NCI-H2196 treated with DMSO at 0.1 percent for 48 hours (cell line): ENCODE measurements at regions not wholly inside any gene's neighbourhood (a gene's known extent, or its start where the extent isn't known, plus 50 kb on each side); places are given as distances from the start of the nearest gene placed in this dataset.

Experiments used
- DNase-seq: peaks from one replicate; lab custom pipeline; 2025; ENCODE audit not compliant: unreplicated experiment; lab: John Stamatoyannopoulos, UW

GRCh38 chr13:111394211-111394922 lies 73.9 kb downstream of the TEX29 start:
- no peak for DNase-seq

DNA sequence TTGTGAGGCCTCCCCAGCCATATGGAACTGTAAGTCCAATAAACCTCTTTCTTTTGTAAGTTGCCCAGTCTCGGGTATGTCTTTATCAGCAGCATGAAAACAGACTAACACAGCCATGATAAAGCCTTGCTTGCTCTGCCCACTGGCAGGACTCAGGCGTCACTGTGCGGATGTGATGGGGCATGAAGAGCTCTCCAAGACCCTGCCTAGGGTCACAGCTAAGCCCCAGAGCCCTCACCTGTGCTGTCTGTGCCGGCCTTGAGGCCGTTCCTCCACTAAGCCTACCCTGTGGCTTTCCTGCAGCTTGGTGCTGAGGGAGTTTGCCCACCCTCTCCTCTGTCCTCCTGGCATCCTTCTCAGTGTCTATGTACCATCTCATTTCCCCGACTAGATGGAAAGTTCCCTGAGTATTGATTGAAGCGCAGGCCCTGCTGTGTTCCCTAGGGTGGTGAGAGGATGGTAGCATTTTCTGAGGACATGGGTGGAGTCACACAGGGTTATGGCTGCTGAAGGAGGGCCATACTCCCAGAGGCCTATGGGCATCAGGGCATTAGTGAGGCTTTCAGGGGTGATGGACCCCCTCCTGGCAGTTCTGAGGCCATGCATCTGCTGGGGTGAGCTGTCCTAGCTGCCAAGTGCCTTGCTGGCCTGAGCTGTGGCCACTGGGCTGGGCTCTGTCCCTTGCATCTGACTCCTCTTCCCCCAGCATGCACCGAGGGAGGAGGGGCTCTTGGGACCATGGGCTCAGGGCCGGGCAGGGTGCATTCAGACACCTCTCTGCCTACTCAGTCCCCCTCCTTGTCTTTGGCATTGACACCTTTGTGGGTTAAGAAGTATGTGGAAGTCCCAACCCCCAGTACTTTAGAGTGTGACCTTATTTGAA lies 75.3 kb downstream of the TEX29 start:
- no peak for DNase-seq

DNA sequence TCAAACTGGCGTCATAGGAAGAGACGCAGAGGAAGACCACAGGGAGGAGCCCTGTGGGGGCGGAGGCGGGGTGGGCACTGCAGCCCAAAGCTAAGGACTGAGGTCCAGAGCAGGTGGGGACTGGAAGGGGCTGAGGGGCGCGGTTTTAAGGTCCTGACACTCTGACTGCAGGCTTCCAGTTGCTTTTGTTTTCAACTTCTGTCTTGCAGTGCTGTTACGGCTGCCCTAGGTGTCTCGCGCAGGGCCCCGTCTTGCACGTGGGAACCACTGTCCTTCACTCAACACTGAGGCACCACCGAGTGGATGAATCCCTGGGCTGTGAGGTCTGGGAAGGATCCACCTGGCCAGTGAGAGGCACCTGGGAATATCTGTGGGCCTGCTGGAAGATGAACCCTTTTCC lies 76.0 kb downstream of the TEX29 start:
- DNase-seq: no peak

DNA sequence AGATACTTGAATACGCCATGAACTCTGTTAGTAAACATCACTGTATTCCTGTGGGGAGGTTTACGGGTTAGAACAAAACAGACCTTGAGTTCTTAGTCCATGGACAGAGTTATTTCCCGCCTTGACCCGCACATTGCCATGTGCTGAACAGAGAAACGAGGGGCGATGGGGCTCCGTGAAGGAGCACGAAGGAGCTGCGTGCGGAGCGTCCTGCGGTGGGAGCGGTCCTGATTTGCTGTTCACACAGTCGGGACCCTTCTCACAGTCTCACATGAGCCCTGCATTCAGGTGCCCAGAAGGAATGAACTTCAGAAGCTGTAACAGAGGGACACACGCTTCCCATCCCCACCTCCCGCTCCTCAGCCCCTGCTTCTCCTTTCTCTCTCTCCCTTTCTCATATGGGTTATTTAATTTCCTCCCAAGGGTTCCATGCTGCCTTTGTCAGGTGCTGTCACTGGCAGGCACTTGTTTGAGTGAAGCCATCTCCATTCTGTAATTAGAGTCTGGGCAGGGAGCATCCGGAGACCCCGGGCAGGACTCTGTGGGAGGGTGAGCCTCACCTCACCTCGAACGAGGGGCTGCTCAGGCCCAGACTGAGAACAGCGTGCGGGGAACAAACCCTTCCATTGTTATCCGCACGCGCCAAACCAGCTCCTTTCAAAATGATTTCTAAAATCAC lies 76.9 kb downstream of the TEX29 start:
- no peak for DNase-seq

GRCh38 chr13:111398196-111398595 lies 77.8 kb downstream of the TEX29 start:
- DNase-seq: no peak

GRCh38 chr13:111398715-111399299 lies 78.4 kb downstream of the TEX29 start:
- no peak for DNase-seq

DNA sequence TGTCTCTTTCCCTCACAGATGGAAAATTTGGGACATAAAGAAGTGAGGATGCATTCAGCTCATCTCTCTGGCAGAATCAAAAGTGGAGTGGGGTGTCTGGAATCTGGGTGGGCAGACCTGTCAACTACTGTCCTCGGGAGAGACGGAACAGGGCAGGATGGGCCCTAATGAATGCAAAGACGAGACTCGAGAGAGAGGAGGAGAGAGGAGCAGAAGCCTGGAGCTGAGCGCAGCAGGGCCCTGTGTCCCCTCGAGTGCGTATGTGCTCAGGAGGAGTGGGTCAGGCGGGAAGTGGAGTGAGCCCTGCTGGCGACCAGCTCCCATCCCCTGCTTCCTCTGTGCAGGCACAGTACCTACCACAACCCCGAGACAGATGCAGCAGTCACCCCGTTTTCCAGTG lies 78.9 kb downstream of the TEX29 start:
- DNase-seq: no peak

GRCh38 chr13:111399776-111400538 lies 79.5 kb downstream of the TEX29 start:
- no peak for DNase-seq

DNA sequence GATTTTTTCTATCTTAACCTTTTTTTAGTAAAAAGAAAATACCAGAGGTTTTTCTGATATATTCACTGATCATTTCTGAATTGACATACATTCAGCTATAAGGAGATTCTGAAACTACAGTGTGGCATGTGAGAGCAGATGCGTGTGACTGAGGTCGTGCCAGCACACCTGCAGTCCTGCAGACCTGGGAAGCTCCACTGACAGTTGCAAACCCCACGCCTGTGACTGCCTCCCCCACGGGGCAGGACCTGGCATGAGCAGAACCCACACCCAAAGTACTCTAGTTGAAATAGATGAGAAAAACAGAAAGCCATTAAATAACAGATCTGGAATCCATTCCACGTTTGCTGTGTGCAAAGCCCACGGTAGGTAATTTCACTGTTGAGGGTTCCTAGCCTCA lies 80.7 kb downstream of the TEX29 start:
- no peak for DNase-seq

- no peak for DNase-seq
Measured at GRCh38 chr13:111401755-111402154, 81.3 kb downstream of the TEX29 start.

GRCh38 chr13:111402441-111402840 lies 82.0 kb downstream of the TEX29 start:
- DNase-seq: no peak

GRCh38 chr13:111403266-111403665 lies 82.8 kb downstream of the TEX29 start:
- no peak for DNase-seq

GRCh38 chr13:111404746-111405145 lies 84.3 kb downstream of the TEX29 start:
- no peak for DNase-seq

GRCh38 chr13:111406636-111407035 lies 86.2 kb downstream of the TEX29 start:
- no peak for DNase-seq

- no peak for DNase-seq
Measured at GRCh38 chr13:111407381-111408131, 87.1 kb downstream of the TEX29 start.

- DNase-seq: no peak
Measured at GRCh38 chr13:111409413-111409812, 89.0 kb downstream of the TEX29 start.

- DNase-seq: no peak
Measured at GRCh38 chr13:111410232-111411021, 90.0 kb downstream of the TEX29 start.

GRCh38 chr13:111411151-111411858 lies 90.9 kb downstream of the TEX29 start:
- no peak for DNase-seq
